GM12878 (cell line): ENCODE measurements at regions not wholly inside any gene's neighbourhood (a gene's known extent, or its start where the extent isn't known, plus 50 kb on each side); places are given as distances from the start of the nearest gene placed in this dataset.

ENCODE experiments used
- ATAC-seq: fragments of 200-7000 bp; cut with Tn5 transposase; 3 replicates; pipeline ENCODE4 v1.9.1; 2020; ENCODE audit warnings: mild to moderate bottlenecking, moderate library complexity
- BruUV-seq: library from RNA; stranded (reverse); fragments of 400-500 nt; replicated peaks from 2 replicates; lab custom pipeline; 2021; lab: Mats Ljungman, UMichigan
- CTCF ChIA-PET: fragments of 300-600 bp; sonication (Branson Sonifier 250); formaldehyde crosslinking; extraction: SDS; loops from one replicate; lab custom pipeline; 2021; ENCODE audit warnings: inconsistent platforms; lab: Yijun Ruan, JAX
- POLR2A ChIA-PET: fragments of 350-600 bp; formaldehyde crosslinking; extraction: SDS; loops from one replicate; lab custom pipeline; 2021; ENCODE audit warnings: inconsistent platforms; lab: Charles Lee
- RAD21 ChIA-PET: fragments of 300-600 bp; sonication (Branson Sonifier 250); formaldehyde crosslinking; loops from one replicate; lab custom pipeline; 2023; ENCODE audit warnings: antibody characterized with exemption; ENCODE audit not compliant: unreplicated experiment; lab: Charles Lee
- SMC1A ChIA-PET: fragments of 300-600 bp; sonication (Branson Sonifier 250); formaldehyde crosslinking; loops from one replicate; lab custom pipeline; 2023; ENCODE audit not compliant: unreplicated experiment, uncharacterized antibody; lab: Charles Lee
- DNase-seq: peaks from one replicate; pipeline ENCODE4 v3.0.0-alpha.2; 2011; ENCODE audit warnings: low read depth, low spot score
- FAIRE-seq: peaks from 3 replicates; lab custom pipeline; 2011; peaks lifted over from hg19 to GRCh38; lab: Jason Lieb, UNC
- H2AFZ ChIP-seq: 2 replicates; pipeline ENCODE4 v1.6.0; 2011; ENCODE audit warnings: low read depth, low read length, control low read depth; ENCODE audit not compliant: control insufficient read depth
- H3K27ac ChIP-seq: 2 replicates; pipeline ENCODE4 v1.5.1; 2011; ENCODE audit warnings: control low read depth; ENCODE audit not compliant: control insufficient read depth, insufficient read depth
- H3K27me3 ChIP-seq, 2 experiments: replicated peaks in 1 of 2; 2 replicates each; pipeline versions ENCODE4 v1.6.0 to v1.6.1; 2011; ENCODE audit warnings: low read length in 1 of 2; ENCODE audit not compliant: control insufficient read depth in 2 of 2, insufficient read depth in 2 of 2
- H3K36me3 ChIP-seq, 2 experiments: 2 replicates each; pipeline ENCODE4 v1.5.1; 2011; ENCODE audit warnings: low read length in 1 of 2; ENCODE audit not compliant: control insufficient read depth in 2 of 2, insufficient read depth in 2 of 2
- H3K4me1 ChIP-seq: 2 replicates; pipeline ENCODE4 v1.6.1; 2011; ENCODE audit warnings: mild to moderate bottlenecking, low read length, moderate library complexity, mixed read lengths; ENCODE audit not compliant: control insufficient read depth, insufficient read depth
- H3K4me2 ChIP-seq: 2 replicates; pipeline ENCODE4 v1.6.0; 2011; ENCODE audit warnings: control low read depth; ENCODE audit not compliant: control insufficient read depth, insufficient read depth
- H3K4me3 ChIP-seq: fragments of 200-600 bp; sonication (generic); 2 replicates; pipeline ENCODE4 v1.5.1; 2016
- H3K79me2 ChIP-seq: 2 replicates; pipeline ENCODE4 v1.6.0; 2011; ENCODE audit warnings: low read length; ENCODE audit not compliant: control insufficient read depth, insufficient read depth
- H3K9ac ChIP-seq: 2 replicates; pipeline ENCODE4 v1.8.0; 2011; ENCODE audit warnings: low read length, control low read depth, mixed read lengths; ENCODE audit not compliant: control insufficient read depth, insufficient read depth
- H3K9me3 ChIP-seq: replicated peaks from 3 replicates; pipeline ENCODE4 v1.5.1; 2011; ENCODE audit warnings: mild to moderate bottlenecking, low read length; ENCODE audit not compliant: control insufficient read depth, insufficient read depth
- H4K20me1 ChIP-seq: 2 replicates; pipeline ENCODE4 v1.6.0; 2011; ENCODE audit not compliant: control insufficient read depth, insufficient read depth
- ATF2 ChIP-seq: IDR thresholded peaks from 2 replicates; pipeline ENCODE4 v1.6.1; 2012; ENCODE audit warnings: low read length, inconsistent platforms
- BCL11A ChIP-seq: IDR thresholded peaks from 2 replicates; pipeline ENCODE4 v1.6.1; 2011; ENCODE audit warnings: low read depth, low read length
- CBX5 ChIP-seq: sonication (generic); IDR thresholded peaks from 2 replicates; pipeline ENCODE4 v1.6.1; 2016; ENCODE audit warnings: low read depth, moderate library complexity, mild to moderate bottlenecking, inconsistent platforms
- ELK1 ChIP-seq: IDR thresholded peaks from 2 replicates; pipeline ENCODE4 v1.6.1; 2012; ENCODE audit warnings: low read depth, low read length, improper control_type of control experiment
- EZH2 ChIP-seq: IDR thresholded peaks from 2 replicates; pipeline ENCODE4 v1.6.1; 2012; ENCODE audit warnings: low read depth, mild to moderate bottlenecking, control low read depth, inconsistent platforms, low read length, borderline replicate concordance; ENCODE audit not compliant: control insufficient read depth
- HSF1 ChIP-seq: fragments of 150-350 bp; IDR thresholded peaks from 2 replicates; pipeline ENCODE4 v1.6.1; 2014; ENCODE audit warnings: mild to moderate bottlenecking, low read depth, low read length
- KAT2A ChIP-seq: conservative IDR thresholded peaks from 2 replicates; pipeline ENCODE4 v1.6.1; 2011; ENCODE audit warnings: low read depth, low read length; ENCODE audit not compliant: control insufficient read depth
- PML ChIP-seq: IDR thresholded peaks from 2 replicates; pipeline ENCODE4 v1.6.1; 2012; ENCODE audit warnings: low read length, inconsistent platforms
- REST ChIP-seq: IDR thresholded peaks from 2 replicates; pipeline ENCODE4 v1.6.1; 2012; ENCODE audit warnings: mild to moderate bottlenecking, low read depth, low read length
- ZBTB4 ChIP-seq: fragments of 450-650 bp; formaldehyde crosslinking; IDR thresholded peaks from 2 replicates; pipeline ENCODE4 v1.4.0; 2022; ENCODE audit warnings: mild to moderate bottlenecking, moderate library complexity
- ZNF274 ChIP-seq: IDR thresholded peaks from one replicate; pipeline ENCODE4 v1.8.0; 2011; ENCODE audit not compliant: insufficient read length, insufficient read depth
- WGBS: methylation state at CpG from one replicate; pipeline ENCODE4 v1.1.6; 2016; ENCODE audit warnings: low lambda C conversion rate; ENCODE audit not compliant: insufficient replicate concordance, insufficient coverage; ENCODE audit errors: missing lambda C conversion rate; 5-methylcytosine and 5-hydroxymethylcytosine counted together
- in situ Hi-C: fragments of 300-500 bp; cut with MboI; formaldehyde crosslinking; loops from 9 replicates; pipeline ENCODE4 v1.14.3; 2018; ENCODE audit warnings: mixed read lengths
- intact Hi-C: fragments of 100-400 bp; cut with micrococcal nuclease; formaldehyde crosslinking; loops from one replicate; pipeline ENCODE4 v1.14.2; 2022; ENCODE audit not compliant: unreplicated experiment

- no peak overlapping the region for H3K4me2 ChIP-seq
- FAIRE-seq (no peak), ATAC-seq (no peak), DNase-seq (no peak)
- H3K27ac ChIP-seq = no peak overlapping the region
- no peak overlapping the region for H2AFZ ChIP-seq
- in situ Hi-C loops = no loop called here
- intact Hi-C loops = no loop called here
- no peaks in the 10 kb centered on the region for H3K27me3 ChIP-seq
- no peak overlapping the region for H3K9ac ChIP-seq
- H3K79me2 ChIP-seq = no peaks in the 10 kb centered on the region
- WGBS = 82% methylated on average over 1 of the region's 1 CpG
- BruUV-seq = no TSS peak
- no peaks in the 10 kb centered on the region for H3K36me3 ChIP-seq
- ChIA-PET RAD21 (no interaction called here), CTCF (no interaction called here), SMC1A (no interaction called here)
- no peaks in the 10 kb centered on the region for H3K4me1 ChIP-seq
- H3K4me3 ChIP-seq = no peak overlapping the region
- H4K20me1 ChIP-seq = no peaks in the 10 kb centered on the region
- TF ChIP-seq CBX5 (no peak), BCL11A (no peak), EZH2 (no peak), PML (no peak), ATF2 (no peak), KAT2A (no peak), REST (no peak), ZBTB4 (CRISPR knock-in tag) (no peak), HSF1 (no peak), ELK1 (no peak), ZNF274 (no peak)
- TF ChIP-seq, all 136 proteins: peak for 0
- no peaks in the 10 kb centered on the region for H3K9me3 ChIP-seq
- POLR2A ChIA-PET = no interaction called here
These were observed 631.6 kb upstream of the EPHA6 start for GRCh38 chr3:96182756-96183155.
